ENCODE measurements at regions not wholly inside any gene's neighbourhood (a gene's known extent, or its start where the extent isn't known, plus 50 kb on each side); places are given as distances from the start of the nearest gene placed in this dataset.

GRCh38 chr4:137443031-137443800, 89.1 kb downstream of the PCDH18 start:
- intact Hi-C loops (cut with DNase I): no loop called here
- Histone ChIP-seq H3K9me3 (replicated peaks in 1 of 3) (no peaks in the 10 kb centered on the region), H3K27ac (no peak overlapping the region), H3K4me1 (replicated peaks in 1 of 2) (no peaks in the 10 kb centered on the region), H3K4me3 (no peak overlapping the region), H3K27me3 (no peaks in the 10 kb centered on the region), H3K36me3 (replicated peaks in 1 of 2) (no peaks in the 10 kb centered on the region)
- TF ChIP-seq POLR2A (IDR thresholded peaks at IDR 0.05): no peak
- TF ChIP-seq CTCF (IDR thresholded peaks at IDR 0.05): no peak
- no peak for DNase-seq
- WGBS, 4 donors: 74 to 83% (median 80%) methylated on average over 3 of the region's 3 CpGs

- no peaks in the 10 kb centered on the region for H3K27me3 ChIP-seq
- no peak for DNase-seq
- H3K4me1 ChIP-seq (replicated peaks in 1 of 2): no peaks in the 10 kb centered on the region
- H3K27ac ChIP-seq: no peak overlapping the region
- TF ChIP-seq POLR2A (IDR thresholded peaks at IDR 0.05) (no peak), CTCF (IDR thresholded peaks at IDR 0.05) (no peak)
- no peak overlapping the region for H3K4me3 ChIP-seq
- no peaks in the 10 kb centered on the region for H3K36me3 ChIP-seq (replicated peaks in 1 of 2)
- WGBS, 4 donors: 47 to 60% (median 58%) methylated on average over 2 of the region's 2 CpGs
- intact Hi-C loops (cut with DNase I): no loop called here
- no peaks in the 10 kb centered on the region for H3K9me3 ChIP-seq (replicated peaks in 1 of 3)
Observed at GRCh38 chr4:137432446-137433311, 99.6 kb downstream of the PCDH18 start.

GRCh38 chr4:137430171-137430570, 102.1 kb downstream of the PCDH18 start:
- intact Hi-C loops (cut with DNase I): no loop called here
- TF ChIP-seq CTCF (IDR thresholded peaks at IDR 0.05): no peak
- no peak for TF ChIP-seq POLR2A (IDR thresholded peaks at IDR 0.05)
- Histone ChIP-seq H3K27ac (no peak overlapping the region), H3K4me1 (replicated peaks in 1 of 2) (no peaks in the 10 kb centered on the region), H3K36me3 (replicated peaks in 1 of 2) (no peaks in the 10 kb centered on the region), H3K9me3 (replicated peaks in 1 of 3) (no peaks in the 10 kb centered on the region), H3K4me3 (no peak overlapping the region), H3K27me3 (no peaks in the 10 kb centered on the region)
- DNase-seq: no peak
- 76 to 84% (median 82%) methylated on average over 4 of the region's 4 CpGs for WGBS, 4 donors

- Histone ChIP-seq H3K4me3 (no peak overlapping the region), H3K27me3 (no peaks in the 10 kb centered on the region), H3K4me1 (replicated peaks in 1 of 2) (no peaks in the 10 kb centered on the region), H3K9me3 (replicated peaks in 1 of 3) (no peaks in the 10 kb centered on the region), H3K36me3 (replicated peaks in 1 of 2) (no peaks in the 10 kb centered on the region), H3K27ac (no peak overlapping the region)
- TF ChIP-seq POLR2A (IDR thresholded peaks at IDR 0.05) (no peak), CTCF (IDR thresholded peaks at IDR 0.05) (no peak)
- intact Hi-C loops (cut with DNase I): no loop called here
- DNase-seq: no peak
- WGBS, 4 donors: 74 to 84% (median 81%) methylated on average over 3 of the region's 3 CpGs
Observed at GRCh38 chr4:137427411-137427810, 104.9 kb downstream of the PCDH18 start.
